ENCODE measurements at regions not wholly inside any gene's neighbourhood (a gene's known extent, or its start where the extent isn't known, plus 50 kb on each side); places are given as distances from the start of the nearest gene placed in this dataset.
"Not testable (repeated sequence)": the region's sequence is repeated elsewhere in the genome, so short reads cannot be mapped to it uniquely, and the experiment has no call there.

GRCh38 chr13:40042991-40043390 lies 387.5 kb downstream of the COG6 start:
- TF ChIP-seq ZFX (IDR thresholded peaks at IDR 0.05): no peak
- TF ChIP-seq CTCF (conservative IDR thresholded peaks at IDR 0.05): no peak
- H3K27ac ChIP-seq: no peak overlapping the region

DNA sequence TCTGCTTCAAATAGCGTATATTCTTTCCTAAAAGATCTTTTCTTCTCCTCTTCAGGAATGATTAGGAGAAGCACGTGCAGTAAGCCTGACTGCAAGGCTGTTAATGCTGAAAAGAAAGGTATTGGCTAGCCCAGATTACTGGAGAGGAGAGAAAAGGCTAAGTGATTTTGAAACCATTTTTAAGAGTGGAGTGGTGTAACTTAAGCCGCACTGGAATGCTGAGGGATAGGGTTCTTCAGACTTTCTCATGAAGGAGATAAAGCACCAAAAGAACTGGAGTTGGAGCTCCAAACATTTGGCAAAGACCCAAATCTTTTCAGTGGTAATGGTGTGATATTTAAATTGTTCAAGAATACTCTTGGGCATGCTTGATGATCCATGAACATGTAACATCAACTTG lies 388.3 kb downstream of the COG6 start:
- no peak overlapping the region for H3K27ac ChIP-seq
- TF ChIP-seq ZFX (IDR thresholded peaks at IDR 0.05) (no peak), CTCF (conservative IDR thresholded peaks at IDR 0.05) (no peak)

GRCh38 chr13:40047322-40047771 lies 391.9 kb downstream of the COG6 start:
- H3K27ac ChIP-seq: no peak overlapping the region
- TF ChIP-seq CTCF (conservative IDR thresholded peaks at IDR 0.05): no peak
- TF ChIP-seq ZFX (IDR thresholded peaks at IDR 0.05): no peak

DNA sequence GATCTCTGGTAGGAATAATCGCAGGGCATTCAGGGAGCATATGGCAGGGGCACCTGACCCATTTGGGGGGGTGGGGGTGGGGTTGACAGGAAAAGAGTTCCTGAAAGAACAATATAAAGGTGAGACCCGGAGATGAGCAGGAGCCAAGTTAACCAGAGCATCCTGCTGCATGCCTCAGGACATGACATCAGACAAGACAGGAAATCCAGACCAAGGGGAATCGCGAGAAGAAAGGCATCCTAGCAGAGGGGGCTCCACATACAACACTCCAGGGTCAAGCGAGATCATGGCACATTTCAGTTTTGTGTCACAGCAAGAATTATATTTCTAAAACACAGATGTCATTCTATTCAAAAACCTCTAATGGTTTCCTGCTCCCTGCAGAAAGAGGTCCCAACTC lies 393.1 kb downstream of the COG6 start:
- no peak overlapping the region for H3K27ac ChIP-seq
- TF ChIP-seq ZFX (IDR thresholded peaks at IDR 0.05) (no peak), CTCF (conservative IDR thresholded peaks at IDR 0.05) (no peak)

GRCh38 chr13:40052954-40053353 lies 397.5 kb downstream of the COG6 start:
- no peak overlapping the region for H3K27ac ChIP-seq
- TF ChIP-seq CTCF (conservative IDR thresholded peaks at IDR 0.05) (no peak), ZFX (IDR thresholded peaks at IDR 0.05) (no peak)

DNA sequence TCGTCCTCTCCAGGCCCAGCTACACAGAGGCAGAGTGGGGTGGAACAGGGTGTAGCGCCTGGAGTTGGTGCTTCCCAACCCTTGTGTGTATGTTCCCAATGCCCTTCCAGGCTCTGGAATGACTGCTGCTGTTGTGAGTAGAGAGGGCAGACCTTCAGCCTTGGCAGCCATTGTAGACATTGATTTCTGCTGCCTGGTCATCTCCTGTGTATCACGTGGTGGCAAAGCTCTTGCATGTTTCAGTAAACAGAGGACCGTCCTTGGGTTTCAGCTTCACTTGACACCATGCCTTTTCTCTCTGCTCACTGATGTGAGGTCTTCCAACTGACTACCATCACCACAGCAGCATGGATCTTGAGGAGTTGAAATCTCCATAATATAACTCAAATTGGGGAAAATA lies 397.9 kb downstream of the COG6 start:
- no peak overlapping the region for H3K27ac ChIP-seq
- TF ChIP-seq ZFX (IDR thresholded peaks at IDR 0.05) (no peak), CTCF (conservative IDR thresholded peaks at IDR 0.05) (no peak)

DNA sequence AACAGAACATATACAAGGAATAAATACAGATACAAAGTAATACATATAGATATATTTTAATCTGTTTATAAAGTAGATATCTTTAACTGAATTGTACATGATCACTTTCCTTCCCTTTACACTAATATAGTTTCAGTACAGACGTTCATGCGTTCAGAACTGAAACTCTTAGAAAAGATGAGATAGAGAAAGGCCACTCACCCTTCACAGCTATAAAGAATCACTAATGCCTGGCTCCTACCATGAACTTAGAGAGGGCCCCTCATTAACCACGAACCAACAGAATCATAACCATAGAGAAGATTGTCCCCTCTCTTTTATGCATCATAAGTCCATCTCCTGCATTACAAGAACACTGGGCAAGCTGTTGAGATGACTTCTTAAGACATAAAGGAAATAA lies 399.0 kb downstream of the COG6 start:
- H3K27ac ChIP-seq: not testable (repeated sequence)

GRCh38 chr13:40056898-40057619 lies 401.6 kb downstream of the COG6 start:
- no peak overlapping the region for H3K27ac ChIP-seq
- TF ChIP-seq ZFX (IDR thresholded peaks at IDR 0.05) (no peak), CTCF (conservative IDR thresholded peaks at IDR 0.05) (no peak)

All from C4-2B (cell line).